Kidney epithelial cell (primary cell): ENCODE measurements at regions not wholly inside any gene's neighbourhood (a gene's known extent, or its start where the extent isn't known, plus 50 kb on each side); places are given as distances from the start of the nearest gene placed in this dataset.

Source experiments
- DNase-seq: peaks from one replicate; pipeline ENCODE4 v3.0.0-alpha.2; 2010; ENCODE audit warnings: low read depth
- H3K27me3 ChIP-seq: 2 replicates; pipeline ENCODE4 v1.6.0; 2011; ENCODE audit warnings: low read length; ENCODE audit not compliant: control insufficient read depth, insufficient read depth
- H3K36me3 ChIP-seq: 2 replicates; pipeline ENCODE4 v1.5.1; 2011; ENCODE audit warnings: low read length; ENCODE audit not compliant: control insufficient read depth, insufficient read depth
- H3K4me3 ChIP-seq: 2 replicates; pipeline ENCODE4 v1.5.1; 2011; ENCODE audit warnings: low read depth, mild to moderate bottlenecking, control low read depth, low read length
- TF ChIP-seq, protein P1 (sequence below): IDR thresholded peaks from 2 replicates; pipeline ENCODE4 v1.5.1; 2011; ENCODE audit warnings: mild to moderate bottlenecking, moderate library complexity, low read length, control low read depth, inconsistent platforms; ENCODE audit not compliant: insufficient read depth, poor library complexity, severe bottlenecking

DNA sequence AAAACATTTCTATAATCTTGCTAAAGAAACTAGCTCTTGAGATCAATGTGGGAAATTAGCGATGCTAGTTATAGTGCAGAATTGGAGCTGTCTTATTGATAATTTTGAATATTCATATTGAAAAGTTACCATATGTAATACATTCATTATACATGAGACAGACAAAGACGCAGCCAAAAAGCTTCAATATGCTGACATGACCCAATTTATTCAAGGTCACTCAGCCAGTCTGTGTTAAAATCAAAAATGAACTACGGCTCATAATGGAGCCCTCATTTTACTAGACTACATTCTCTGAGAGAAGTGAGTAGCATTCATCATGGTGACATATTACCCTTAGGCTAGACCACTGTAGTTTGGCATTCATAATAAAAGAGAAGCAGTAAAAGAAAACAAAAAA lies 107.3 kb upstream of the GABRG2 start:
- Histone ChIP-seq H3K36me3 (no peaks in the 10 kb centered on the region), H3K4me3 (no peak overlapping the region), H3K27me3 (no peaks in the 10 kb centered on the region)
- DNase-seq: no peak
- TF ChIP-seq, protein P1, sequence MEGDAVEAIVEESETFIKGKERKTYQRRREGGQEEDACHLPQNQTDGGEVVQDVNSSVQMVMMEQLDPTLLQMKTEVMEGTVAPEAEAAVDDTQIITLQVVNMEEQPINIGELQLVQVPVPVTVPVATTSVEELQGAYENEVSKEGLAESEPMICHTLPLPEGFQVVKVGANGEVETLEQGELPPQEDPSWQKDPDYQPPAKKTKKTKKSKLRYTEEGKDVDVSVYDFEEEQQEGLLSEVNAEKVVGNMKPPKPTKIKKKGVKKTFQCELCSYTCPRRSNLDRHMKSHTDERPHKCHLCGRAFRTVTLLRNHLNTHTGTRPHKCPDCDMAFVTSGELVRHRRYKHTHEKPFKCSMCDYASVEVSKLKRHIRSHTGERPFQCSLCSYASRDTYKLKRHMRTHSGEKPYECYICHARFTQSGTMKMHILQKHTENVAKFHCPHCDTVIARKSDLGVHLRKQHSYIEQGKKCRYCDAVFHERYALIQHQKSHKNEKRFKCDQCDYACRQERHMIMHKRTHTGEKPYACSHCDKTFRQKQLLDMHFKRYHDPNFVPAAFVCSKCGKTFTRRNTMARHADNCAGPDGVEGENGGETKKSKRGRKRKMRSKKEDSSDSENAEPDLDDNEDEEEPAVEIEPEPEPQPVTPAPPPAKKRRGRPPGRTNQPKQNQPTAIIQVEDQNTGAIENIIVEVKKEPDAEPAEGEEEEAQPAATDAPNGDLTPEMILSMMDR: no peak

DNA sequence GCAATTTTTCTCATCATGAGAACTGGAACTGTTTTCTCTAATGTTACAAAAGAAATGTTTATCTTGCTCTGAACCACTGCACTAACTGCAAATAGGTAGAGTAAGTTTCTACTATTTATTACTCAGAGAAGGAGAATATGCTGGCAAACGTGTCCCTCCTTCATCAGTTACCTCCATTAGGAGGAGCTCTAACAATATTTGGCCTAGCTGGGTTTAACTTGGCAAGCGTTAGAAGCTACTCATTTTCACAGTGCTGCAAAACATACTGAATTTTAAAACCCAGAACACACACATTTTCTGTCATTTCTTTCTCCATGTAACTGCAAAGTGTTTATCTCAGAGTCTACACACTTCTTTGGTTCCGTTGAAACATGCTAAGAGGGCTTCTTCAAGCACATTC lies 101.0 kb upstream of the GABRG2 start:
- DNase-seq: no peak
- H3K27me3 ChIP-seq: no peaks in the 10 kb centered on the region
- no peak overlapping the region for H3K4me3 ChIP-seq
- no peaks in the 10 kb centered on the region for H3K36me3 ChIP-seq
- TF ChIP-seq, protein P1: peak; percentile 33

DNA sequence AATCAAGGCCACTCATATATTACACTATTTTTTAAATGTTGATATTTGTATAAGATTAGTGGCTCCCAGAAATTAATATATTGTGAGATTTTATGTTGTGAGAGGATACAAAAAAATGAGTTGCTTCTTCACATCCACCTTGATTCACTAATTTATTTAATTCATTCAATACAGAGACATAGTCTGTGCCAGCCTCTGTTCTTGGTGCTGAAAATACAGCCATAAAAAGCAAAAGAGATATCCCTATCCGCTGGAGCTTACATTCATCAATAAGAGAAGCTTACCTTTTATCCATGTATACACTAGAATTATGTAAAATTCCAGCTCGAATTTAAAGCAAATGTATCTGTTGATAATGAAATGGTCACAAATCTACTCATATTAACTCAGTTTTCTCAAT lies 92.2 kb upstream of the GABRG2 start:
- no peaks in the 10 kb centered on the region for H3K27me3 ChIP-seq
- TF ChIP-seq, protein P1: no peak

DNA sequence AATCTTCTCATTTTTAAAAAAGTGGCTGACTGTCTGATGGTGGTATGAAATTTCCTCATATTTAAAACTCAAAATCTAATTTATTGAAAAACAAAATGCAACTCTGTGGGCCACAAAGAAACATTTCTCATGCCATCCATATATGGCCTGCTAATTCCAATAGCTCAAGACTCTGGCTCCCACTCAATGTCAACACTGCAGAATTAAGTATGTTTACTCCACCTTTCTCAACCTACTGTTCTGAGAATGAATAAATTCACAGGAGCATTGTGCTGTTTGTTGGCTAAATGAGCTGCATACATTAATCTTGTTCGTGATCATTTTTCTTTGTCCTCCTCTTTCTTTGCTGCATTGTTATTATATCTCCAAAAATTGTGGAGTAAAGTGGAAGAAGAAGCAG lies 79.5 kb upstream of the GABRG2 start:
- DNase-seq: no peak
- H3K27me3 ChIP-seq: no peaks in the 10 kb centered on the region
- TF ChIP-seq, protein P1: no peak
- H3K36me3 ChIP-seq: no peaks in the 10 kb centered on the region
- H3K4me3 ChIP-seq: no peak overlapping the region

More for the DNA sequence above, 92.2 kb upstream of the GABRG2 start:
- no peak for DNase-seq
- H3K36me3 ChIP-seq: no peaks in the 10 kb centered on the region
- H3K4me3 ChIP-seq: no peak overlapping the region
